Urinary bladder (tissue), 3 donors: ENCODE measurements at regions not wholly inside any gene's neighbourhood (a gene's known extent, or its start where the extent isn't known, plus 50 kb on each side); places are given as distances from the start of the nearest gene placed in this dataset.

Source experiments
- DNase-seq: peaks from one replicate; pipeline ENCODE4 v3.0.0-alpha.2; 2015; ENCODE audit errors: extremely low spot score
- H3K27ac ChIP-seq: one replicate; pipeline ENCODE4 v1.5.1; 2013; ENCODE audit warnings: low read depth, mild to moderate bottlenecking, moderate library complexity
- H3K36me3 ChIP-seq: one replicate; pipeline ENCODE4 v1.6.1; 2013; ENCODE audit warnings: mild to moderate bottlenecking, moderate library complexity; ENCODE audit not compliant: insufficient read depth
- H3K4me1 ChIP-seq: one replicate; pipeline ENCODE4 v1.6.1; 2013; ENCODE audit warnings: mild to moderate bottlenecking, moderate library complexity; ENCODE audit not compliant: insufficient read depth
- H3K4me3 ChIP-seq: one replicate; pipeline ENCODE4 v1.5.1; 2013; ENCODE audit warnings: low read depth, low read length
- WGBS: extraction: QIAGEN DNeasy Blood & Tissue Kit; methylation state at CpG from one replicate; pipeline ENCODE4 v1.1.7; 2013; 5-methylcytosine and 5-hydroxymethylcytosine counted together
- donor health status: healthy with polysubstance abuse.
- donor health status: healthy.

DNA sequence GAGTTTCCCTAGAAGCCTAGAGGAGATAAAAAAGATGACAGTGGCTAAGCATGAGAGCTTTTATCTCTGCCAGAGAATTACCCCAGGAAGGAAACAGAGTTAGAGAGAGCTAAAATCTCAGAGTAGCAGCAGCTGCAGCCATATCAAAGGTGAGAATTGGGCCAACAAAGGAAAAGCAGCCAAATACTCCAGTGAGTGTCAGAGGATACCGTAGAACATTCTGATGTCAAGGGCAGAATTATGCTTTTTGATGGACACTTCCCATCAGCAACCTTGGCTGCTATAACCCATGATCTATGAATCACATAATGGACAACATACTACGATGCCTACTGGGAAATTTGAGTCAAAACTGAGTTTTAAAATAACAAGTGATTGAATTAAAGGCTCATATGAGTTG, 405.8 kb upstream of the CPEB2 start:
- Histone ChIP-seq H3K4me1 (no peaks in the 10 kb centered on the region), H3K4me3 (no peak overlapping the region), H3K27ac (no peak overlapping the region), H3K36me3 (no peaks in the 10 kb centered on the region)
- WGBS: 70% methylated on average over 2 of the region's 2 CpGs
- DNase-seq: no peak

DNA sequence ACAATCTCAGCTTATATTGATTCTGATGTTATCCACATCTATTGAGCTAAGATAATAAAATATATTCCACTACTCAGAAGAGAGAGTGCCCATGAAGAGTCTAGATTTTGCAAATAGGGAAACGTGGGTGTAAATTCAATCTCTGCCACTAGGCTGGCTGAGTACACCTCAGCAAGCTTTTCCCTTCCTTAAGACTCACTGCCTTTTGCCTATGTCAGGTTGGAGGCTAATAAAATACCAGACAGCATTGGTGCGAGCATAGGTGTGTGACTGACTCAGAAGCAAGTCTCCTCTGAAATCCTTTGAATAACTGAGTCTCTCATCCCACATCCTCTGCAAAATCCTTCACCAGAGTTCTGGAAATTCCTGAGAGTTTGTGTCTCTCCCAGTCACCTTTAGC, 405.4 kb upstream of the CPEB2 start:
- no peak for DNase-seq
- WGBS: 49% methylated on average over 2 of the region's 2 CpGs
- Histone ChIP-seq H3K4me3 (no peak overlapping the region), H3K36me3 (no peaks in the 10 kb centered on the region), H3K4me1 (no peaks in the 10 kb centered on the region), H3K27ac (no peak overlapping the region)

DNA sequence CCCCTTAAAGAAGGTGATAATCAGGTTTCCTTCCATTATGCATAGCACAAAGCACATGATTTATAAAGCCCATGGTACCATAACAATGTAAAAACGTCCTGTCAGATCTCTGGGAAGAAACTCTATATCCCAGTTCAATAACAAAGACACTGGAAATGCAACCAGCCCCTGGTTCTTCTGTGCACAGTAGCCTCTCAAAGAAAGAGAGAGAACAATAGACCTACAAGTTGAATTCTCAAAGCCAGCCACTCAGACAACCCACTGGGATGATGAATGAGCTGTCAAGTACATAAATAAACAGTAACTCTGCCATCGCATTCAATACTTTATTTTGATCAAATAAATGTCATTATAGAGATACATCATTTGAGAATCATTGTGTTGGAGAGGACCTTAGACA, 400.1 kb upstream of the CPEB2 start:
- 56% methylated on average over 2 of the region's 2 CpGs for WGBS

GRCh38 chr4:14607001-14607400, 395.3 kb upstream of the CPEB2 start:
- no peaks in the 10 kb centered on the region for H3K4me1 ChIP-seq
- no peak for DNase-seq
- no peak overlapping the region for H3K4me3 ChIP-seq
- H3K27ac ChIP-seq: no peak overlapping the region
- WGBS: 65% methylated on average over 3 of the region's 3 CpGs
- H3K36me3 ChIP-seq: no peaks in the 10 kb centered on the region

More for the DNA sequence above, 400.1 kb upstream of the CPEB2 start:
- no peak overlapping the region for H3K4me3 ChIP-seq
- H3K36me3 ChIP-seq: no peaks in the 10 kb centered on the region
- DNase-seq: no peak
- H3K27ac ChIP-seq: no peak overlapping the region
- H3K4me1 ChIP-seq: no peaks in the 10 kb centered on the region

DNA sequence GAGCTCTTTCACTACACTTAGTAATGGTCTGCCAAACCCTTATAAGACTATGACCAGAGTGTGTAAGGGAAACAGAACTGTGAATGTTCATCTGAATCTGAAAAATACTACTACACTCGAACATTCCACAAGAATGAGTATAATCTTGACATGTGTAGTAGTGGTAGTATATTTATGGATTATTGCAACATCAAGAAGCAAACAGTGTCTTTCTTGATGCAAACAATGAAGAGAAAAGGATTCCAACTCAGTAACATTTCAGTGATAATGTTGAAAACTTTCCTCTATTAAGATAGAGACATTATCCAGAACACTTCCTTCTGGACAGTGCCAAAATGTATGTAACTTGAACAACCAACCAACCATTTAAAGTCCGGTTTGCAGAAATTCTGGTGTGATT, 394.7 kb upstream of the CPEB2 start:
- Histone ChIP-seq H3K4me1 (no peaks in the 10 kb centered on the region), H3K27ac (no peak overlapping the region), H3K36me3 (no peaks in the 10 kb centered on the region), H3K4me3 (no peak overlapping the region)
- DNase-seq: no peak
- 19% methylated on average over 2 of the region's 2 CpGs for WGBS

DNA sequence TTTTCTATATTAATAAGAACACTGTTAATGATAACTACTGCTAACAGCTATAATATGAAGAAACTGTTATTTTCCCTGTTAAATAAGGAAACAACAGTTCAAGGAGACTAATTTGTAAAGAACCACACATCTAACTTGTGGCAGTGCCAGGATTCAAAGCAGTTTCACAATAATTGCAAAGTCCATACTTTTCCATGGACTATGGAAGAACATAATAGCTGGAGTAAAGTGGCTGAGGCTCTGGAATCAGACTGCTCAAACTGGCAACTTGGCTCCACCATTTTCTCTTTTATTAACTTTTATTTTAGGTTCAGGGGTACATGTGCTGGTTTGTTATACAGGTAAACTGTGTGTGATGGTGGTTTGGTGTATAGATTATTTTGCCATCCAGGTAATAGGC, 393.7 kb upstream of the CPEB2 start:
- DNase-seq: no peak
- no peak overlapping the region for H3K27ac ChIP-seq
- no peaks in the 10 kb centered on the region for H3K36me3 ChIP-seq
- H3K4me1 ChIP-seq: no peaks in the 10 kb centered on the region
- H3K4me3 ChIP-seq: no peak overlapping the region

DNA sequence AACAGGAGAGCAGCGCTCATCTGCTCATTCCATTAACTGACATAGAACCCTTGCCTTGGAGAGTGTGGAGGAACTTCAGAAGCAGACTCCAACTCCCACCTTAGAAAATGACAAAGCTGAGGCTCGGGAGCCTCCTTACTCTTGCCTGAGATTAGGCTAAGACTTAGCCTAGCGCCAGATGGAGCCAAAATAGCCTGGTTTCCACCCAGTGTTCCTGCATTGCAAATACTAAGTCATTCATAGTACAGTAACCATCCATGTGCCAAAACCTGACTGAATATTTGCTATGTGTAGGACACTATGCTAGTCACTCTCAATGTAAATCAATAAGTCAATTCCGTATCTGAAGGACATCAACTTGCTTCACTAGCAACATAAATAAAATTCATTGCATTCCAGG, 387.4 kb upstream of the CPEB2 start:
- no peaks in the 10 kb centered on the region for H3K36me3 ChIP-seq
- WGBS: 63% methylated on average over 4 of the region's 4 CpGs
- H3K4me3 ChIP-seq: no peak overlapping the region
- H3K27ac ChIP-seq: no peak overlapping the region
- no peak for DNase-seq
- no peaks in the 10 kb centered on the region for H3K4me1 ChIP-seq

DNA sequence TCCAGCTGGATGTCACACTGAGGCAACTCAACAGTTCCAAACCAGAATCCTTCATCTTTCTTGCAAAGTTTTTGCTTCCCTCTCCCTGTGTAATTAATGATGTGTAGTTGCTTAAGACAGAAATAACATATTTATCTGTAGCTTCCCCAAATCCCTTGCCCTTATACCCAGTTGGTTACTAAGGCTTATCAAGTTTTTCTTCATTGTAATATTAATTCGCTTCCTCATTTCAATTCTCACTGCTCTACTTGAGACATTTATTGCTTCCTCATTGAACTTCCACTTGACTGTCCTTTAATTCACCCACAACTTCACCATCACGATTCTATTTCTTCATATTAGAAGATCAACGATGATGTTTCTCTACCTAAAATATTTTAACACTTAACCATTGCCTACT, 386.6 kb upstream of the CPEB2 start:
- no peaks in the 10 kb centered on the region for H3K4me1 ChIP-seq
- H3K36me3 ChIP-seq: no peaks in the 10 kb centered on the region
- no peak overlapping the region for H3K27ac ChIP-seq
- 74% methylated on average over 3 of the region's 3 CpGs for WGBS
- H3K4me3 ChIP-seq: no peak overlapping the region
- DNase-seq: no peak

DNA sequence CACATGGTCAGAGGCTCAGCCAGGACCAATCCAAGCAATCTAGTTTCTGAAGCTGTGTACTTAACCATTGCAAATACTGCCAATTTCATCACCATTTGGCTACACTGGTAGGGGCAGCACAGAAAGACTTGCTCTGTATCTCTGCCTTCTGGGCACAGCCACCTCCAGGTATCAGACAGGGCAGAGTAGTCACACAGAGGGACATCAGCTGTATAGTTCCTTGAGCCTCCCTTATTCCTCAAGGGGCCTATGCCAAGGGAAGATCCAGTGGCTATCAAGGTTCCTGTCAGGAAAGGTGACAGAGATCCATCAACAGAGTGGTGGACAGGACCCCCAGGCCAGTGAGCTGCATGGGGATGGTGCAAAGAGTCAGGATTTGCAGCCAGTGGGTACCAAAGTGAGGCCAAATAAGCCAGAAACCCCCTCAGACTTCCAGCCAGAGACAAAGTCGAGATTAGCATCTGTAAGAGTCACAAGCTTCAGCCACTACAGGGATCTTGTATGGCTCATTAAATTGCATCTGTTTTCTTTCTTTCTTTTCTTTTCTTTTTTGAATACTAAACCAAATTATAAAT, 381.6 kb upstream of the CPEB2 start:
- Histone ChIP-seq H3K27ac (no peak overlapping the region), H3K4me1 (no peaks in the 10 kb centered on the region), H3K36me3 (no peaks in the 10 kb centered on the region), H3K4me3 (no peak overlapping the region)
- WGBS: 58% methylated on average over 1 of the region's 1 CpG
- DNase-seq: no peak

GRCh38 chr4:14621731-14622463, 380.4 kb upstream of the CPEB2 start:
- Histone ChIP-seq H3K27ac (no peak overlapping the region), H3K4me3 (no peak overlapping the region), H3K4me1 (no peaks in the 10 kb centered on the region), H3K36me3 (no peaks in the 10 kb centered on the region)
- 63% methylated on average over 7 of the region's 7 CpGs for WGBS
- DNase-seq: no peak

DNA sequence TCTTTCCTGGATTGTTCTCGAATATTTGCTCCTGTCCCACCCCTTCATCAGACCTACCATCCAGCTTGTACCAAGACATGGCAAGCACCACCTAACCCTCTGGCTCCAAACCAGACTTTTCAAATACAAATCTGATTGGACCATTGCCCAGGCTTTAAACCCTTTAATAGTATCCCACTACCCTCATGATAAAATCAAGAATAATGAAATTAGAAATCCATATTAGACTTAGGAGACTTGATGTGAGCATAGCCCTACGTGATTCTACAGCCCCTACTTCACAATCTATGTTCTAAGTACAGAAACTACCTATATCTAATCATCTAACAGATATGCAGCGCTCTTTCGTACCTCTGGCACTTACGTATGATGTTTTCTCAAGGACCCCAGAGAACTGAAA, 375.2 kb upstream of the CPEB2 start:
- Histone ChIP-seq H3K27ac (no peak overlapping the region), H3K4me3 (no peak overlapping the region), H3K36me3 (no peaks in the 10 kb centered on the region), H3K4me1 (no peaks in the 10 kb centered on the region)
- DNase-seq: no peak
- WGBS: 89% methylated on average over 5 of the region's 5 CpGs

- H3K36me3 ChIP-seq: no peaks in the 10 kb centered on the region
- no peak overlapping the region for H3K27ac ChIP-seq
- H3K4me3 ChIP-seq: no peak overlapping the region
- DNase-seq: no peak
- no peaks in the 10 kb centered on the region for H3K4me1 ChIP-seq
Measured at GRCh38 chr4:14631806-14632440, 370.4 kb upstream of the CPEB2 start.

GRCh38 chr4:14636563-14636962, 365.7 kb upstream of the CPEB2 start:
- Histone ChIP-seq H3K4me1 (no peaks in the 10 kb centered on the region), H3K4me3 (no peak overlapping the region), H3K27ac (no peak overlapping the region), H3K36me3 (no peaks in the 10 kb centered on the region)
- DNase-seq: no peak

- H3K4me1 ChIP-seq: no peaks in the 10 kb centered on the region
- H3K27ac ChIP-seq: no peak overlapping the region
- 90% methylated on average over 1 of the region's 1 CpG for WGBS
- no peaks in the 10 kb centered on the region for H3K36me3 ChIP-seq
- no peak overlapping the region for H3K4me3 ChIP-seq
- no peak for DNase-seq
Measured at GRCh38 chr4:14640476-14640875, 361.8 kb upstream of the CPEB2 start.
